VCaP (cell line): ENCODE measurements at regions not wholly inside any gene's neighbourhood (a gene's known extent, or its start where the extent isn't known, plus 50 kb on each side); places are given as distances from the start of the nearest gene placed in this dataset.
"Not testable (repeated sequence)": the region's sequence is repeated elsewhere in the genome, so short reads cannot be mapped to it uniquely, and the experiment has no call there.

Source experiments
- H3K27ac ChIP-seq: fragments of 450-650 bp; 2 replicates; pipeline ENCODE4 v1.5.1; 2017
- CTCF ChIP-seq: fragments of 450-650 bp; conservative IDR thresholded peaks from 2 replicates; pipeline ENCODE4 v1.5.1; 2017; ENCODE audit warnings: mild to moderate bottlenecking, moderate library complexity

GRCh38 chr9:106500171-106500570 is 362.8 kb upstream of the ZNF462 start:
- H3K27ac ChIP-seq, result no peak overlapping the region
- TF ChIP-seq CTCF, result no peak

DNA sequence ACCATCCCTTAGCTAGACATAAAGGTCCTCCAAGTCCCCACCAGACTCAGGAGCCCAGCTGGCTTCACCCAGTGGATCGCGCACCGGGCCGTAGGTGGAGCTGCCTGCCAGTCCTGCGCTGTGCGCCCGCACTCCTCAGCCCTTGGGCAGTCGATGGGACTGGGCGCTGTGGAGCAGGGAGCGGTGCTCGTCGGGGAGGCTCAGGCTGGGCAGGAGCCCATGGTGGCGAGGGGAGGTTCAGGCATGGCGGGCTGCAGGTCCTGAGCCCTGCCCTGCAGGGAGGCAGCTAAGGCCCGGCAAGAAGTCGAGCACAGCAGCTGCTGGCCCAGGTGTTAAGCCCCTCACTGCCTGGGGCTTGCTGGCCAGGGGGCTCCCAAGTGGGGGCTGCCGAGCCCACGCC is 361.8 kb upstream of the ZNF462 start:
- not testable (repeated sequence) for H3K27ac ChIP-seq

DNA sequence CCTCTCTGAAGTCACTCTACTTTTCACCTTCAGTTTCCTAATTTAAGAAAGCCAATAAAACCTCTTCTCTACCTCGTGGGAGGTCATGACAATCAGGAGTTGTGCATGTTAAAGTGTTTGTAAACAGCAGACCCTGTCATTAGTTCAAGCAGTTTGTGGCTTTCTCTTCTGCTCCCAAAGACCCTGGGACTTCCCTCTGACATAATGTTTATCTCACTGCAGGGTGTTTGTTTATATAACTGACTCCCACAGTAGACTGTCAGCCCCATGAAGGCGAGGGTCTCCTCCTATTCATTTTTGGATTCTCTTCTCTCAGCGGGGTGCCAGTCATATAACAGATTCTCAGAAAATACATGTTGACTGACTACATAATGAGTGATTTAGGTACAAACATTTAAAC is 360.0 kb upstream of the ZNF462 start:
- no peak for TF ChIP-seq CTCF
- H3K27ac ChIP-seq, result no peak overlapping the region

DNA sequence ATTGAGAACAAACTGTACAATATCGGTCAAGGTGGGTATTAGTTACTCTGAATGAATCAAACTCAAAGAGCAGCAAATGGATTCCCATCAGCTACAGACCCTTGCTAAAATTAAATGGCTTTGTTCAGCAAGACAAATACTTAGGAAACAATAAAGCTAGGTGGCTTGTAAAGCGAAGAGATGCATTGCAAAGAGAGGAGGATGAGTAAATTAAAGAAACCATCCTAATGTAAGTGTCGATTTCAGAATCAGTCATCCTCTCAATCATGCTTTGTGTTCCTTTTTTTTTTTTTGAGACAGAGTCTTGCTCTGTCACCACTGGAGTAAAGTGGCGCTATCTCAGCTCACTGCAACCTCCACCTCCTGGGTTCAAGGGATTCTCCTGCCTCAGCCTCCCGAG is 359.2 kb upstream of the ZNF462 start:
- no peak overlapping the region for H3K27ac ChIP-seq
- no peak for TF ChIP-seq CTCF

GRCh38 chr9:106526716-106527204 is 336.2 kb upstream of the ZNF462 start:
- no peak overlapping the region for H3K27ac ChIP-seq
- TF ChIP-seq CTCF, result no peak

GRCh38 chr9:106528158-106528557 is 334.8 kb upstream of the ZNF462 start:
- TF ChIP-seq CTCF, result no peak
- H3K27ac ChIP-seq, result no peak overlapping the region

DNA sequence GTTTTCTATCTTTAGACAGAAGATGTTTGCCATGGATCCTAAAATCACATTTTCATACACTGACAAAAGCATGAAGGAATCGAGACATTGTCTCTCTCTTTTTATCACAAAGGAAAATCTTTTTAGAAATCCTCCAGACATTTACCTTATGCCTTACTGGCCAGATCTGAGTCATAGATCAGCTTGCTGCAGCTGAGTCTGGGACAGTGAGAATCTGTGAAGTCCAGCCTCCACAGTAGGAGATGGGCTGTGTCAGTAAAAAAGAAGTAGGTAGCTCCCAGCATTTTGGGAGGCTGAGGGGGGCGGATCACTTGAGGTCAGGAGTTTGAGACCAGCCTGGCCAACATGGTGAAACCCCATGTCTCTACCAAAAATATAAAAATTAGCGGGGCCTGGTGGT is 333.4 kb upstream of the ZNF462 start:
- H3K27ac ChIP-seq, result no peak overlapping the region
- TF ChIP-seq CTCF, result no peak

GRCh38 chr9:106531491-106531890 is 331.5 kb upstream of the ZNF462 start:
- no peak overlapping the region for H3K27ac ChIP-seq
- no peak for TF ChIP-seq CTCF
